ENCODE measurements at regions not wholly inside any gene's neighbourhood (a gene's known extent, or its start where the extent isn't known, plus 50 kb on each side); places are given as distances from the start of the nearest gene placed in this dataset.
"Not testable (repeated sequence)": the region's sequence is repeated elsewhere in the genome, so short reads cannot be mapped to it uniquely, and the experiment has no call there.

GRCh38 chr13:83453723-83454122, 428.6 kb downstream of the SLITRK1 start:
- no peak for DNase-seq

GRCh38 chr13:83453300-83453699, 429.0 kb downstream of the SLITRK1 start:
- DNase-seq, result no peak

- DNase-seq, result no peak
Observed at GRCh38 chr13:83452292-83452950, 429.9 kb downstream of the SLITRK1 start.

GRCh38 chr13:83450591-83450990, 431.7 kb downstream of the SLITRK1 start:
- no peak for DNase-seq

GRCh38 chr13:83449668-83450395, 432.4 kb downstream of the SLITRK1 start:
- peak; percentile 9 for DNase-seq

- no peak for DNase-seq
Observed at GRCh38 chr13:83440465-83440864, 441.8 kb downstream of the SLITRK1 start.

GRCh38 chr13:83439464-83439863, 442.8 kb downstream of the SLITRK1 start:
- DNase-seq, result not testable (repeated sequence)

- no peak for DNase-seq
Observed at GRCh38 chr13:83423861-83424260, 458.4 kb downstream of the SLITRK1 start.

- DNase-seq, result no peak
Observed at GRCh38 chr13:83423381-83423780, 458.9 kb downstream of the SLITRK1 start.

GRCh38 chr13:83414393-83414792, 467.9 kb downstream of the SLITRK1 start:
- DNase-seq, result no peak

- DNase-seq, result no peak
Observed at GRCh38 chr13:83386609-83387008, 495.7 kb downstream of the SLITRK1 start.

- DNase-seq, result no peak
Observed at GRCh38 chr13:83378908-83379307, 503.4 kb downstream of the SLITRK1 start.

GRCh38 chr13:83377491-83377890, 504.8 kb downstream of the SLITRK1 start:
- no peak for DNase-seq

- no peak for DNase-seq
Observed at GRCh38 chr13:83372786-83373185, 509.5 kb downstream of the SLITRK1 start.

- no peak for DNase-seq
Observed at GRCh38 chr13:83365723-83366122, 516.6 kb downstream of the SLITRK1 start.

GRCh38 chr13:83355041-83355440, 527.2 kb downstream of the SLITRK1 start:
- DNase-seq, result no peak

GRCh38 chr13:83352391-83352790, 529.9 kb downstream of the SLITRK1 start:
- no peak for DNase-seq

GRCh38 chr13:83350569-83350968, 531.7 kb downstream of the SLITRK1 start:
- DNase-seq, result no peak

- DNase-seq, result no peak
Observed at GRCh38 chr13:83344518-83344917, 537.8 kb downstream of the SLITRK1 start.

- DNase-seq, result no peak
Observed at GRCh38 chr13:83340170-83340569, 542.1 kb downstream of the SLITRK1 start.

GRCh38 chr13:83333614-83334388, 548.5 kb downstream of the SLITRK1 start:
- no peak for DNase-seq

GRCh38 chr13:83332751-83333150, 549.5 kb downstream of the SLITRK1 start:
- DNase-seq, result no peak

- no peak for DNase-seq
Observed at GRCh38 chr13:83327091-83327490, 555.2 kb downstream of the SLITRK1 start.

All from retina (tissue), 1 donor.